ENCODE measurements at regions not wholly inside any gene's neighbourhood (a gene's known extent, or its start where the extent isn't known, plus 50 kb on each side); places are given as distances from the start of the nearest gene placed in this dataset.

DNA sequence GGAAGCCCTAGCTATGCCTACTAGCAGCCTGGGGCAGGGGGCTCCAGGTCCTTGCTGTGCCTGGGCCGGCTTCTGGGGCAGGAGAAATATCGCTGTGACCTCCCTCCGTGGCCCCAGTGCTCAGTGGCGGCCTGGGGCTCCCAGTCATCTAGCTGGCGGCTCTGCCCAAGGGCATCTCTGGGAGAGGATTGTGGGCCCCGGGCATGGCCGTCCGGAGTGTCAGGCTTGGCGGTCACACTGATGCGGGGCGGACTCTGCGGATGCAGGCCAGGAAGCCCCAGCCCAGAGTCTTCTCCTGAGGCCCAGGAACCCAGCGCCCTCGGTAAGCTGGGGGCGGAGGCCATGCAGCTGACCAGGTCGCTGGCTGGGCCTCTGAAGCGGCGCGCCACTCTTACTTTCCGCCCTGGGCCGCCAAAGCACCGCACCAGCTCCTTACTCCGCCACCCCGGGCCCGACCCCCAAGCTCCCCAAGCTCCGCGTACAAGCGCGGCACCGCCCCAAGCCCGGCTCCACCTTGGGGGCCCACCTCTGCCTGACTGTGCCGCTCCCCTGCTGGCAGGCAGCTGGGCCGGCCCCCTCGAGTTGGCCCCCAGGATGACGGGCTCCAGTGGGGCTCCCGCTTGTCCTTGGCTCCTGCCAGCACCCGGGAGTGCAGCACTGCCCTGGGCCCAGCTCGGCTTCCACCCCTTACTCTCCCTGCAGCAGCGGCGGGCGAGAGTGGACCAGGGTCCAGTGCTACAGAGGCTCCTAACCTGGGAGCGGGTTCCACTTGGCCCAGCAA, 720.0 kb downstream of the PCDH18 start:
- TF ChIP-seq, protein P1, sequence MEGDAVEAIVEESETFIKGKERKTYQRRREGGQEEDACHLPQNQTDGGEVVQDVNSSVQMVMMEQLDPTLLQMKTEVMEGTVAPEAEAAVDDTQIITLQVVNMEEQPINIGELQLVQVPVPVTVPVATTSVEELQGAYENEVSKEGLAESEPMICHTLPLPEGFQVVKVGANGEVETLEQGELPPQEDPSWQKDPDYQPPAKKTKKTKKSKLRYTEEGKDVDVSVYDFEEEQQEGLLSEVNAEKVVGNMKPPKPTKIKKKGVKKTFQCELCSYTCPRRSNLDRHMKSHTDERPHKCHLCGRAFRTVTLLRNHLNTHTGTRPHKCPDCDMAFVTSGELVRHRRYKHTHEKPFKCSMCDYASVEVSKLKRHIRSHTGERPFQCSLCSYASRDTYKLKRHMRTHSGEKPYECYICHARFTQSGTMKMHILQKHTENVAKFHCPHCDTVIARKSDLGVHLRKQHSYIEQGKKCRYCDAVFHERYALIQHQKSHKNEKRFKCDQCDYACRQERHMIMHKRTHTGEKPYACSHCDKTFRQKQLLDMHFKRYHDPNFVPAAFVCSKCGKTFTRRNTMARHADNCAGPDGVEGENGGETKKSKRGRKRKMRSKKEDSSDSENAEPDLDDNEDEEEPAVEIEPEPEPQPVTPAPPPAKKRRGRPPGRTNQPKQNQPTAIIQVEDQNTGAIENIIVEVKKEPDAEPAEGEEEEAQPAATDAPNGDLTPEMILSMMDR (IDR thresholded peaks at IDR 0.05) = no peak
- TF ChIP-seq POLR2A (IDR thresholded peaks at IDR 0.05; ENCODE audit: low read length) (no peak), MAFK (IDR thresholded peaks at IDR 0.05; ENCODE audit: partially characterized antibody) (no peak), MAZ (IDR thresholded peaks at IDR 0.05; ENCODE audit: borderline replicate concordance, low read depth, low read length) (no peak)

Measured in A549 (cell line).